SKM-1 (cell line): ENCODE measurements at regions not wholly inside any gene's neighbourhood (a gene's known extent, or its start where the extent isn't known, plus 50 kb on each side); places are given as distances from the start of the nearest gene placed in this dataset.
A peak's percentile ranks its signal among the peaks of the same experiment; 100 is the strongest.

ENCODE experiments used
- DNase-seq: peaks from one replicate; lab custom pipeline; 2025; ENCODE audit not compliant: unreplicated experiment; lab: John Stamatoyannopoulos, UW

DNA sequence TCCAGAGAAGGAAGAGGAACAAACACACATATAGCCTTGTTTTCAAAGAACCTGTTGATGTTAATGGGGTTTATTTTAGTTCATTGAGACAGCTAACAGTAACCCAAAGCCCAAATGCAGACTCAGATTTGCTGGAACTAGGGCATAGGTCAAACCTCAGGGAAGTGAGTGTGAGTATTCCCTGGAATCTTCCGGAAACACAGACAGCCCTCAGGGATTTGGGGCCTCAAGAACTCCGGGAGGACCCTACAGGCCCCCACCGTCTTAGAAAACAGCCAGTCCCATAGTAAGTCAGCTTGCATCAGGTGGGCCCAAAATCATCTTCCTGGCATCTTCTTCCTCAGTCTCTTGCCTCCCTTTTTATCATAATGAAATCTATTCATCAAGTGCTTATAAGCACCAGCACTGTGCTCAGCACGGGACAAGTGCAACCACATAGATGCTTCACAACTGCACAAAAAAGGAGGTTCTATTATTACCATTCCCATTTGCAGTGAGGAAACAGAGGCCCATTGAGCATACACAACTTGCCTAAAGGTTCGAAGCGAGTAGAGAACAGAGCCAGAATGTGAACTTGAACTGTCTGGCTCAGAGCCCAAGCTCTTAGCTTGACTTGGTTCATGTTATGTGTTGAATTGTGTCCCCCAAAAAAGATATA is 50.2 kb upstream of the BCL11A start:
- DNase-seq = no peak

DNA sequence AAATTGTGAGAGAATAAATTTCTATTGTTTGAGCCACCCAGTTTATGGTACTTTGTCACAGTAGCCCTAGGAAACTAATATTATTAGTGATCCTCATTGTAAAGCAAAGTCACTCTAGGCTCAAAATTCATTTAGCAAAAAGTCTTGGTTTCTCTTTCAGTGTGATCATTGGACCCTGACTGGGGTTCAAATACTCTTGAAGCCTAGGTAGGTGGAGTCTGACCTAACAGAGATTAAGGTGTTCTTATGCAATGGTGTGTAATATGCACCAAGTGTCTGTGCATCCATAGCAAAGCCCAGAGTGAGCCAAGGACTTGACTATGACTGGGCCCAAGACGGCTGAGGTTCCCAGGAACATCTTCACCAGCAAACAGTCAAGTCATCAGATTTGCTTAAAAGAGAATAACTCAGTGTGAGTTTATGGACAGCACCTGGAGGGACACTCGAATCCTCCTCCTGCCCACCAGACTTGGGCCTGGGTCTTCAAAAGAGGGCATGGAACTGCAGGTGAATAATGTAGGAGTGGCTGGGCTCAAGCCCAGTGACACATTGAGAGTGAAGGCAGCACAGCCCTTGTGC is 51.1 kb upstream of the BCL11A start:
- no peak for DNase-seq

- DNase-seq = no peak
Measured at GRCh38 chr2:60605866-60606265, 52.4 kb upstream of the BCL11A start.

DNA sequence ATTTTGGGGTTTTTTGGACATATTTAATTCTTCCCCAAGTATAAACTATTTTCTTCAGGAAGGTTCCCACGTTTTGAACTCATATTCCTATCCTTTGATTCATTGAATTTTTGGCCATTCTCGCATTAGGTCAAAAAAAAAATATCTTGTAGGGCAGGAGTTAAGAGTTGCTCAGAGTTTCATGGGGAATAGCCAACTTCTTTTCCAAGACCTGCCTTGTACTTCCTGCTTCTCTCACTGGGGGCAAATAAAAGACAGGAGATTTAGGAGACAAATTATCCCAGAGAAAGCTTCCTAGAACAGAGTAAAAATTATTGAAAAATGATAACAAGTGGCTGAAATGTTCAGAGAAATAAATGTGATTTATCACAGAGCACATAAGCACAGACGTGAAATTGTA is 55.2 kb upstream of the BCL11A start:
- DNase-seq = no peak

GRCh38 chr2:60612033-60612432 is 58.6 kb upstream of the BCL11A start:
- no peak for DNase-seq

DNA sequence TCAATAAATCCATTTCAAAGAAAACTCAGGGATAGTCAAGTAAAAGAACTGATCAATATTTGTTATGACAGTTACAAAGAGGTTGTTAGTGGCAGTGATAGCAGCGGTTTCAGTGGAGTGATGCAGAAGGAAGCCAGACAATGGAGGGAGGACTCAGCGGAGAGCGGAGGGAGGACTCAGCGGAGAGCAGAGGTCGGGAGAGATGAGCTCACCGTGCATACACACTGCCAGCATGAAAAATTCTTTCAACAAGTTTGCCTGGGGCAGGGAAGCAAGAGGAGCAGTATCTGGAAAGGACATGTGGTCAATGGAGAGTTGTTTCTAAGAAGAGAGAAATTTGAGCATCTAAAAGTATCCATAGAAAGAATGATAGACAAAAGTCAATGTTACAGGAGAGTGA is 60.9 kb upstream of the BCL11A start:
- no peak for DNase-seq

DNA sequence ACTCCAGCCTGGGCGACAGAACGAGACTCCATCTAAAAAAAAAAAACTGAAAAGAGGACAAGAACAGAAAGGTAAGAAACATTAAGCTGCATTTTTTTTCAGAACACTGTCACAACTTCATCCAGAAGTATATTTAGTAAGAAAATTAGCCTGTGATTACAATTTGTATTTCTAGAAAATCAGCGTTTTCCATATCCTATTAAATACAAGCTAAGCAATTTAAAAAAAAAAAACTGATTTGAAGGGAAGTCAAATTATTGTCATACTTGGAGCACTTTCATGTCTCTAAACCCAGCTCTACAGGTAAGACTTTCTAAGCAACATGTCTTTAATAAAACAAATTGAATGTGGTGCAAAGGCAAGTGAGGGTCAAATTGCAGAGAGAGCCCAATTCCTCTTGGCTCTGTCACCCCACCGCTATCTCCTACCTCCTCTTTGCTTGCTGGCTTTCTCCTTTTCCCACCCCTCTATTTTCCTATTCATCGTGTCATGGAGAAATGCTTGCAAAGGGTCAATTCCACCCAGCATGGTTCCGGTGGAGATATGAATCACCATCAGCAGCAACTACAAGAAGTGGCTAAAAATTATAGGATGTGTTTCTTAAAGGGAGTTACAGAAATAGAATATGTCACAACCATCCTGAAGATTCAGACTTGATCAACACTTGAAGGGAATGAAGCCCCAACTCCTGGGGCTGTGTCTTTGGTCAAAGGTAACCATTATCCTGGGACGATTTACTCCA is 68.4 kb upstream of the BCL11A start:
- no peak for DNase-seq

GRCh38 chr2:60623040-60623439 is 69.6 kb upstream of the BCL11A start:
- no peak for DNase-seq

GRCh38 chr2:60627412-60627811 is 74.0 kb upstream of the BCL11A start:
- no peak for DNase-seq

- DNase-seq = no peak
Measured at GRCh38 chr2:60628026-60628425, 74.6 kb upstream of the BCL11A start.

GRCh38 chr2:60628615-60629304 is 75.3 kb upstream of the BCL11A start:
- DNase-seq = no peak

- no peak for DNase-seq
Measured at GRCh38 chr2:60629305-60629662, 75.8 kb upstream of the BCL11A start.

DNA sequence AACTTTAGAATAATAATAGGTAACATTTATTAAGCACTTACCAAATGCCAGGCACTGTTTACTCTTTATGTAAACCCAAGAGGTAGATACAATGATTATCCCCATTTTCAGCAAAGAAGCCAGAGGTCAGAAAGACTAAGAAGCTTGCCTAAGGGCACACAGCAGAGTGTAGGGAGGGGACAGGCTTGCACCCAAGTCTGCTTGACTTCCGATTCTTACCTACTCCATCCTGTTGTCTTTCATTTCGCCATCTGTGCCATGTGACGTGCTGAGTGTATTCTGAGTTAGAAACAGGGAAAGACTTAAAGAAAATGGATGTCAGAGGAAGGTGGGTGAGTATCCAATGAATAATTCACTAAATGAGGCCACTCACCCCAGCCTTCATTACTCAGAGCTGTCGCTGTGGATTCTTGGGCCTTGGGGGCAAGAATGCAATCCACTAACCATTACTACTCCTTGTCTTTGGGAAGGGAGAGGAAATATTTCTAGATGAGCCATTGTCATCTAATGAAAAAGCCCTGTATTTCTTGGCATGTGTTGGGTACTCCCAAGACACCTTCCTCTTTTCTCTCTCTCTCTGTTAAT is 76.4 kb upstream of the BCL11A start:
- peak; percentile 11 for DNase-seq

- no peak for DNase-seq
Measured at GRCh38 chr2:60633615-60634014, 80.2 kb upstream of the BCL11A start.

GRCh38 chr2:60634438-60634837 is 81.0 kb upstream of the BCL11A start:
- no peak for DNase-seq

- DNase-seq = no peak
Measured at GRCh38 chr2:60641811-60642788, 88.6 kb upstream of the BCL11A start.

- DNase-seq = no peak
Measured at GRCh38 chr2:60643747-60644146, 90.3 kb upstream of the BCL11A start.

GRCh38 chr2:60644951-60645350 is 91.5 kb upstream of the BCL11A start:
- no peak for DNase-seq

DNA sequence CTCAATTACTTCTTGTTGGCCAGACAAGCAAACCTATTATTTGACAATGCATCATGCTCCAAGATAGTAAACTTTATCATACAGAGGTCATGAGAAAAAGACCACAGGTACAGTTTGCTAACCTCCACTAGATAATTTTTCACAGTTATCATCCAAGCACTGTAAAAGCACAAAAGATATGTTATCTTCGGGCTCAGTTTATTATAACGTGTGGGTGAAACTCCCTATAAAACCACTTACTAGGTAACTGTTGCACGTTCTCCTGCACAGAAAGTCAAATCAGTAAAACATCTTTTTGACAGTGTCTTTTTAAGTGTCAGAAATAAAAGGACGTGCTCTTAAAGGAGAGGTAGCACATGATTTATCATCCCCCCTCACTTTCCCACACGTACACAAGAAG is 94.7 kb upstream of the BCL11A start:
- DNase-seq = no peak

DNA sequence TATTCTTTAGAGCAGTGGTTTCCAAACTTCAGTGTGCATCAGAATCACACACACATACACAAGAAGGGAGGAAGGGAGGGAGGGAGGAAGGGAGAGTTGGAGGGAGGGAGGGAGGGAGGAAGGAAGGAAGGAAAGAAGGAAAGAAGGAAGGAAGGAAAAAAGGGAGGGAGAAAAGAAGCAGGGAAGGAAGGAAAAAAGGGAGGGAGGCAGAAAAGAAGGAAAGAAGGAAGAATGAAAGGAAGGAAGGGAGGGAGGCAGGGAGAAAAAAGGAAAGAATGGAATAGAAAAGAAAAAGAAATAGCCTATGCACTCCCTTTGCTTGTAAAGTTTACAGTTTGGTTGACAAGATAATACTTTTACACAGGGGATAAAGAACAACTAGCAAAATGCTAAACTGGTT is 96.3 kb upstream of the BCL11A start:
- no peak for DNase-seq
